K562 (cell line): ENCODE measurements at regions not wholly inside any gene's neighbourhood (a gene's known extent, or its start where the extent isn't known, plus 50 kb on each side); places are given as distances from the start of the nearest gene placed in this dataset.

Experiments used
- ATAC-seq: fragments of 200-7000 bp; cut with Tn5 transposase; 3 replicates; pipeline ENCODE4 v1.9.1; 2020; ENCODE audit warnings: moderate library complexity
- BruUV-seq: library from RNA; stranded (reverse); fragments of 400-500 nt; replicated peaks from 2 replicates; lab custom pipeline; 2021; lab: Mats Ljungman, UMichigan
- CTCF ChIA-PET: fragments of 300-600 bp; formaldehyde crosslinking; extraction: SDS; loops from one replicate; lab custom pipeline; 2021; ENCODE audit warnings: low intra/inter-chr PET ratio; lab: Yijun Ruan, JAX
- POLR2A ChIA-PET: fragments of 300-600, 350-650 bp; sonication (Branson Sonifier 250); formaldehyde crosslinking; extraction: SDS; loops from one replicate; lab custom pipeline; 2021; ENCODE audit warnings: antibody characterized with exemption, inconsistent platforms; lab: Yijun Ruan, JAX
- DNase-seq, 4 experiments: peaks; one replicate each; pipeline versions ENCODE4 v3.0.0 to v3.0.0-alpha.2; 2011 to 2018; ENCODE audit warnings: low spot score in 3 of 4, mixed read lengths in 3 of 4; ENCODE audit errors: extremely low read depth in 1 of 4
- FAIRE-seq: peaks from 2 replicates; lab custom pipeline; 2011; peaks lifted over from hg19 to GRCh38; lab: Jason Lieb, UNC
- H2AFZ ChIP-seq: 2 replicates; pipeline ENCODE4 v1.6.0; 2011; ENCODE audit warnings: low read depth, low read length, control low read depth, inconsistent platforms
- H3K27ac ChIP-seq: fragments of 200-600 bp; 3 replicates; pipeline ENCODE4 v1.8.0; 2011; ENCODE audit warnings: low read depth, mild to moderate bottlenecking, control low read depth, inconsistent platforms, low read length, moderate library complexity, mixed read lengths; ENCODE audit errors: extremely low read depth
- H3K27me3 ChIP-seq, 2 experiments: fragments of 300-600 bp in 1 of 2; 2 replicates in 1 of 2; 3 replicates in 1 of 2; pipeline versions ENCODE4 v1.6.0 to v1.8.0; 2011; ENCODE audit warnings: inconsistent platforms in 2 of 2, low read length in 2 of 2, mild to moderate bottlenecking in 1 of 2, mixed read lengths in 1 of 2, moderate library complexity in 1 of 2; ENCODE audit not compliant: control insufficient read depth in 2 of 2, insufficient read depth in 2 of 2
- H3K36me3 ChIP-seq: fragments of 300-600 bp; 3 replicates; pipeline ENCODE4 v1.8.0; 2011; ENCODE audit warnings: mild to moderate bottlenecking, low read length, inconsistent platforms; ENCODE audit not compliant: control insufficient read depth, insufficient read depth
- H3K4me1 ChIP-seq, 2 experiments: fragments of 200-600 bp in 1 of 2; replicated peaks in 1 of 2; 2 replicates in 1 of 2; 3 replicates in 1 of 2; pipeline versions ENCODE4 v1.5.1 to v1.8.0; 2011; ENCODE audit warnings: inconsistent platforms in 2 of 2, low read length in 2 of 2, mild to moderate bottlenecking in 1 of 2, mixed read lengths in 1 of 2, moderate library complexity in 1 of 2; ENCODE audit not compliant: control insufficient read depth in 2 of 2, insufficient read depth in 2 of 2
- H3K4me2 ChIP-seq: 2 replicates; pipeline ENCODE4 v1.6.1; 2011; ENCODE audit warnings: low read length, control low read depth, inconsistent platforms, mixed read lengths; ENCODE audit not compliant: insufficient read depth
- H3K4me3 ChIP-seq: fragments of 200-600 bp; sonication (generic), shearing (Covaris generic); 2 replicates; pipeline ENCODE4 v1.5.1; 2016; ENCODE audit warnings: control low read depth, inconsistent platforms
- H3K79me2 ChIP-seq: fragments of 200-600 bp; 3 replicates; pipeline ENCODE4 v1.8.0; 2011; ENCODE audit warnings: low read length, inconsistent platforms; ENCODE audit not compliant: control insufficient read depth, insufficient read depth
- H3K9ac ChIP-seq, 2 experiments: 2 replicates each; pipeline versions ENCODE4 v1.6.0 to v1.6.1; 2011; ENCODE audit warnings: low read depth in 2 of 2, low read length in 2 of 2, control low read depth in 1 of 2, inconsistent platforms in 1 of 2, mild to moderate bottlenecking in 1 of 2, mixed read lengths in 1 of 2; ENCODE audit not compliant: insufficient read depth in 1 of 2
- H3K9me1 ChIP-seq: one replicate; pipeline ENCODE4 v1.6.0; 2011; ENCODE audit warnings: inconsistent platforms, mild to moderate bottlenecking, low read length, moderate library complexity; ENCODE audit not compliant: control insufficient read depth, insufficient read depth
- H3K9me3 ChIP-seq: replicated peaks from 2 replicates; pipeline ENCODE4 v1.5.1; 2011; ENCODE audit warnings: low read depth, low read length, inconsistent platforms; ENCODE audit not compliant: control insufficient read depth, insufficient read depth
- H4K20me1 ChIP-seq: replicated peaks from 2 replicates; pipeline ENCODE4 v1.6.1; 2011; ENCODE audit warnings: low read length, inconsistent platforms, mixed read lengths; ENCODE audit not compliant: control insufficient read depth, insufficient read depth
- CREM ChIP-seq: IDR thresholded peaks from 2 replicates; pipeline ENCODE4 v1.6.1; 2014; ENCODE audit warnings: antibody characterized with exemption, low read depth
- DEAF1 ChIP-seq: fragments of 450-650 bp; formaldehyde crosslinking; IDR thresholded peaks from 2 replicates; pipeline ENCODE4 v1.4.0; 2020; ENCODE audit warnings: mild to moderate bottlenecking, moderate library complexity
- HINFP ChIP-seq: fragments of 450-650 bp; conservative IDR thresholded peaks from 2 replicates; pipeline ENCODE4 v1.6.1; 2016; ENCODE audit warnings: missing genetic modification characterization, low read depth, mild to moderate bottlenecking, control low read depth, missing compliant biosample characterization
- L3MBTL2 ChIP-seq: fragments of 450-650 bp; IDR thresholded peaks from 2 replicates; pipeline ENCODE4 v1.6.1; 2016; ENCODE audit warnings: mild to moderate bottlenecking, moderate library complexity
- MAFG ChIP-seq: fragments of 450-650 bp; conservative IDR thresholded peaks from 2 replicates; pipeline ENCODE4 v1.6.1; 2016; ENCODE audit warnings: missing genetic modification characterization, missing compliant biosample characterization
- MAFK ChIP-seq: IDR thresholded peaks from 2 replicates; pipeline ENCODE4 v1.6.1; 2011; ENCODE audit warnings: low read length, improper control_type of control experiment
- NFRKB ChIP-seq: fragments of 450-650 bp; IDR thresholded peaks from 2 replicates; pipeline ENCODE4 v1.6.1; 2016; ENCODE audit warnings: low read depth
- NR2C1 ChIP-seq, 2 experiments: fragments of 450-650 bp; IDR thresholded peaks; 2 replicates each; pipeline ENCODE4 v1.6.1; 2017; ENCODE audit warnings: mild to moderate bottlenecking in 2 of 2, antibody characterized with exemption in 1 of 2, inconsistent platforms in 1 of 2, missing compliant biosample characterization in 1 of 2, missing genetic modification characterization in 1 of 2
- SIX5 ChIP-seq, 2 experiments: IDR thresholded peaks; 2 replicates each; pipeline ENCODE4 v1.6.1; 2011; ENCODE audit warnings: low read length in 2 of 2, borderline replicate concordance in 1 of 2, low read depth in 1 of 2, mild to moderate bottlenecking in 1 of 2, moderate library complexity in 1 of 2; ENCODE audit not compliant: insufficient read depth in 1 of 2
- SMARCA5 ChIP-seq: fragments of 450-650 bp; IDR thresholded peaks from 2 replicates; pipeline ENCODE4 v1.6.1; 2016
- TARDBP ChIP-seq: fragments of 450-650 bp; IDR thresholded peaks from 2 replicates; pipeline ENCODE4 v1.6.1; 2016
- ZBTB1 ChIP-seq: sonication (generic); formaldehyde crosslinking; IDR thresholded peaks from 2 replicates; pipeline ENCODE4 v1.8.1; 2023; ENCODE audit warnings: missing genetic modification reagents, low read depth, mild to moderate bottlenecking, borderline replicate concordance
- ZMIZ1 ChIP-seq, 2 experiments: fragments of 150-350 bp in 1 of 2; IDR thresholded peaks; 2 replicates each; pipeline ENCODE4 v1.6.1; 2012 to 2016; ENCODE audit warnings: low read depth in 2 of 2, low read length in 2 of 2, mild to moderate bottlenecking in 1 of 2, moderate library complexity in 1 of 2
- ZNF655 ChIP-seq: fragments of 250-450 bp; sonication (Bioruptor Pico); IDR thresholded peaks from 2 replicates; pipeline ENCODE4 v1.5.0; 2021
- WGBS: fragments of 100-300 bp; shearing (Covaris generic); methylation state at CpG from one replicate; pipeline ENCODE4 v1.1.6; 2016; ENCODE audit warnings: low coverage, mixed read lengths; ENCODE audit not compliant: insufficient coverage; ENCODE audit errors: missing lambda C conversion rate; 5-methylcytosine and 5-hydroxymethylcytosine counted together
- in situ Hi-C: fragments of 300-500 bp; cut with MboI; formaldehyde crosslinking; loops from 4 replicates; pipeline ENCODE4 v1.15.0; 2018; ENCODE audit warnings: inconsistent platforms, mixed read lengths
- intact Hi-C: fragments of 100-400 bp; cut with micrococcal nuclease; formaldehyde crosslinking; loops from 2 replicates; pipeline ENCODE4 v1.14.2; 2022

- intact Hi-C loops (loop anchor here (5.0 kb wide), 1 partner anchor 84 kb away; no protein-coding TSS in a partner anchor), in situ Hi-C loops (no loop called here)
- Histone ChIP-seq H3K9me3 (no peaks in the 10 kb centered on the region), H3K4me1 (peaks cover 0 to 21% of the 10 kb centered on the region in 2 experiments; a peak in 4 of 5 replicates), H3K79me2 (peaks cover 4% of the 10 kb centered on the region; the same call in 1 of the 3 replicates), H3K9ac (peak overlapping the region in 1 of 2 experiments; percentile 47; a peak in 3 of 4 replicates), H4K20me1 (no peaks in the 10 kb centered on the region), H3K4me3 (no peak overlapping the region), H3K27me3 (no peaks in the 10 kb centered on the region), H2AFZ (peak overlapping the region; percentile 82), H3K27ac (peak overlapping the region; percentile 84), H3K36me3 (no peaks in the 10 kb centered on the region), H3K4me2 (peak overlapping the region; percentile 74), H3K9me1 (no peaks in the 10 kb centered on the region)
- ATAC-seq = peak; percentile 82
- peak; percentile 14 to 71 (median 34) for DNase-seq
- WGBS = 11% methylated on average over 5 of the region's 5 CpGs
- POLR2A ChIA-PET = interaction anchor here (0.6 to 0.9 kb wide), 2 partner anchors 14 to 22 kb away, joined by 3 read pairs; no protein-coding TSS in a partner anchor
- peak; percentile 84 for FAIRE-seq
- BruUV-seq = no TSS peak
- CTCF ChIA-PET = interaction anchor here (0.6 kb wide), 1 partner anchor 24 kb away, joined by 3 read pairs; no protein-coding TSS in a partner anchor
- TF ChIP-seq CREM (0 out of 2 replicates have a peak, but pooled peaks have one; percentile 4), HINFP (tag) (no peak), NR2C1 (IDR thresholded peaks at IDR 0.05) (no peak), NR2C1 (tag; IDR thresholded peaks at IDR 0.05) (no peak), ZNF655 (CRISPR knock-in tag) (no peak), MAFK (no peak), ZMIZ1 (IDR thresholded peaks at IDR 0.05; ENCODE audit: low read depth in 2 of 2, low read length in 2 of 2) (no peak), NFRKB (0 out of 2 replicates have a peak, but pooled peaks have one; percentile 35), SIX5 (IDR thresholded peaks at IDR 0.05; ENCODE audit: borderline replicate concordance in 1 of 2, insufficient read depth in 1 of 2, low read depth in 1 of 2, low read length in 2 of 2) (no peak), TARDBP (no peak), MAFG (0 out of 2 replicates have a peak, but pooled peaks have one; percentile 39), SMARCA5 (no peak), DEAF1 (CRISPR knock-in tag) (no peak), ZBTB1 (CRISPR knock-in tag) (no peak), L3MBTL2 (0 out of 2 replicates have a peak, but pooled peaks have one; percentile 11)
Observed at GRCh38 chr12:23423097-23423687, 526.3 kb downstream of the SOX5 start.
